ENCODE measurements at regions not wholly inside any gene's neighbourhood (a gene's known extent, or its start where the extent isn't known, plus 50 kb on each side); places are given as distances from the start of the nearest gene placed in this dataset.

- H3K9me3 ChIP-seq, result no peaks in the 10 kb centered on the region
- TF ChIP-seq POLR2AphosphoS5 (IDR thresholded peaks at IDR 0.05; ENCODE audit: insufficient read depth in 1 of 2, low read depth in 1 of 2) (no peak), POLR2A (IDR thresholded peaks at IDR 0.05) (no peak)
- TF ChIP-seq, protein P1, sequence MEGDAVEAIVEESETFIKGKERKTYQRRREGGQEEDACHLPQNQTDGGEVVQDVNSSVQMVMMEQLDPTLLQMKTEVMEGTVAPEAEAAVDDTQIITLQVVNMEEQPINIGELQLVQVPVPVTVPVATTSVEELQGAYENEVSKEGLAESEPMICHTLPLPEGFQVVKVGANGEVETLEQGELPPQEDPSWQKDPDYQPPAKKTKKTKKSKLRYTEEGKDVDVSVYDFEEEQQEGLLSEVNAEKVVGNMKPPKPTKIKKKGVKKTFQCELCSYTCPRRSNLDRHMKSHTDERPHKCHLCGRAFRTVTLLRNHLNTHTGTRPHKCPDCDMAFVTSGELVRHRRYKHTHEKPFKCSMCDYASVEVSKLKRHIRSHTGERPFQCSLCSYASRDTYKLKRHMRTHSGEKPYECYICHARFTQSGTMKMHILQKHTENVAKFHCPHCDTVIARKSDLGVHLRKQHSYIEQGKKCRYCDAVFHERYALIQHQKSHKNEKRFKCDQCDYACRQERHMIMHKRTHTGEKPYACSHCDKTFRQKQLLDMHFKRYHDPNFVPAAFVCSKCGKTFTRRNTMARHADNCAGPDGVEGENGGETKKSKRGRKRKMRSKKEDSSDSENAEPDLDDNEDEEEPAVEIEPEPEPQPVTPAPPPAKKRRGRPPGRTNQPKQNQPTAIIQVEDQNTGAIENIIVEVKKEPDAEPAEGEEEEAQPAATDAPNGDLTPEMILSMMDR (IDR thresholded peaks at IDR 0.05), result no peak
- intact Hi-C loops (cut with DNase I), result no loop called here
- H3K4me3 ChIP-seq, result no peak overlapping the region
- H3K27ac ChIP-seq, result no peak overlapping the region
- no peak for DNase-seq (ENCODE audit: extremely low spot score in 2 of 2)
- H3K4me1 ChIP-seq, result no peaks in the 10 kb centered on the region
- H3K36me3 ChIP-seq, result no peaks in the 10 kb centered on the region
- H3K27me3 ChIP-seq, result no peaks in the 10 kb centered on the region
These were observed 341.0 kb downstream of the KCNJ2 start for GRCh38 chr17:70510288-70510687.

- Histone ChIP-seq H3K4me3 (no peak overlapping the region), H3K36me3 (no peaks in the 10 kb centered on the region), H3K27ac (no peak overlapping the region), H3K27me3 (no peaks in the 10 kb centered on the region), H3K4me1 (no peaks in the 10 kb centered on the region), H3K9me3 (no peaks in the 10 kb centered on the region)
- intact Hi-C loops (cut with DNase I), result no loop called here
- TF ChIP-seq POLR2A (IDR thresholded peaks at IDR 0.05) (no peak), POLR2AphosphoS5 (IDR thresholded peaks at IDR 0.05; ENCODE audit: insufficient read depth in 1 of 2, low read depth in 1 of 2) (no peak)
- TF ChIP-seq, protein P1 (IDR thresholded peaks at IDR 0.05), result no peak
- DNase-seq (ENCODE audit: extremely low spot score in 2 of 2), result no peak
These were observed 348.5 kb downstream of the KCNJ2 start for GRCh38 chr17:70517816-70518215.

DNA sequence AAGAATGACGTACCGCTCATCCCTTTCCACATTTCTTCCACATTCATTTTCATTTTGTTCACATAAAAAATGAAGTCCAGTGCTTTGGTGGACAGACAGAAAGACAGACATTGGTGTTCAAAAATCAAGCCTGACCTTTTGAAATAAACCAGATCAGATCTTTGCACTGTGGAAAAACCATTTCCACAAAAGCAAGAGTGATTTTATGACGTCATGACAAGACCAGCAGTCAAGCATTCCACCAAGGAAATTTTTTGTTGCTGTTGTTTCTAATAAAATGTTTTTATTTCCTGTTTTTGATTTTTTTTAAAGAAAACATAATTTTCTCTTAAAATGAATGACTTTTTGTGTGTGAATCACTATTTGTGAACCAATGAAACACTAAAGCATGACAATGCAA, 350.0 kb downstream of the KCNJ2 start:
- intact Hi-C loops (cut with DNase I), result no loop called here
- H3K36me3 ChIP-seq, result no peaks in the 10 kb centered on the region
- H3K27me3 ChIP-seq, result no peaks in the 10 kb centered on the region
- no peaks in the 10 kb centered on the region for H3K4me1 ChIP-seq
- no peak overlapping the region for H3K27ac ChIP-seq
- H3K4me3 ChIP-seq, result no peak overlapping the region
- TF ChIP-seq POLR2AphosphoS5 (IDR thresholded peaks at IDR 0.05; ENCODE audit: insufficient read depth in 1 of 2, low read depth in 1 of 2), result no peak
- TF ChIP-seq POLR2A (IDR thresholded peaks at IDR 0.05), result no peak
- TF ChIP-seq, protein P1 (IDR thresholded peaks at IDR 0.05), result no peak
- no peak for DNase-seq (ENCODE audit: extremely low spot score in 2 of 2)
- no peaks in the 10 kb centered on the region for H3K9me3 ChIP-seq

- intact Hi-C loops (cut with DNase I), result no loop called here
- no peaks in the 10 kb centered on the region for H3K9me3 ChIP-seq
- H3K27ac ChIP-seq, result no peak overlapping the region
- no peaks in the 10 kb centered on the region for H3K27me3 ChIP-seq
- DNase-seq (ENCODE audit: extremely low spot score in 2 of 2), result no peak
- no peaks in the 10 kb centered on the region for H3K36me3 ChIP-seq
- TF ChIP-seq, protein P1 (IDR thresholded peaks at IDR 0.05), result no peak
- TF ChIP-seq POLR2A (IDR thresholded peaks at IDR 0.05) (no peak), POLR2AphosphoS5 (IDR thresholded peaks at IDR 0.05; ENCODE audit: insufficient read depth in 1 of 2, low read depth in 1 of 2) (no peak)
- H3K4me3 ChIP-seq, result no peak overlapping the region
- no peaks in the 10 kb centered on the region for H3K4me1 ChIP-seq
These were observed 351.1 kb downstream of the KCNJ2 start for GRCh38 chr17:70520447-70520846.

GRCh38 chr17:70520956-70521355, 351.6 kb downstream of the KCNJ2 start:
- Histone ChIP-seq H3K27ac (no peak overlapping the region), H3K4me1 (no peaks in the 10 kb centered on the region), H3K9me3 (no peaks in the 10 kb centered on the region), H3K4me3 (no peak overlapping the region), H3K36me3 (no peaks in the 10 kb centered on the region), H3K27me3 (no peaks in the 10 kb centered on the region)
- DNase-seq (ENCODE audit: extremely low spot score in 2 of 2), result no peak
- intact Hi-C loops (cut with DNase I), result no loop called here
- TF ChIP-seq, protein P1 (IDR thresholded peaks at IDR 0.05), result no peak
- TF ChIP-seq POLR2AphosphoS5 (IDR thresholded peaks at IDR 0.05; ENCODE audit: insufficient read depth in 1 of 2, low read depth in 1 of 2) (no peak), POLR2A (IDR thresholded peaks at IDR 0.05) (no peak)

Data from vagina (tissue), 2 donors.